ENCODE measurements at regions not wholly inside any gene's neighbourhood (a gene's known extent, or its start where the extent isn't known, plus 50 kb on each side); places are given as distances from the start of the nearest gene placed in this dataset.

- TF ChIP-seq CTCF (IDR thresholded peaks at IDR 0.05; ENCODE audit: insufficient read depth, low read length, poor library complexity, severe bottlenecking) = no peak
- DNase-seq (ENCODE audit: extremely low read depth, insufficient read length) = no peak
- Histone ChIP-seq H3K4me3 (replicated peaks; ENCODE audit: low read depth, low read length) (no peak overlapping the region), H3K27me3 (replicated peaks; ENCODE audit: control insufficient read depth, insufficient read depth, low read length) (0 out of 2 replicates have a peak, but pooled peaks cover 1% of the 10 kb centered on the region), H3K36me3 (ENCODE audit: control insufficient read depth, insufficient read depth, low read length) (no peaks in the 10 kb centered on the region)
Observed at GRCh38 chr5:158022837-158023236, 163.9 kb upstream of the CLINT1 start.

- H3K36me3 ChIP-seq (ENCODE audit: control insufficient read depth, insufficient read depth, low read length) = no peaks in the 10 kb centered on the region
- H3K4me3 ChIP-seq (replicated peaks; ENCODE audit: low read depth, low read length) = no peak overlapping the region
- 0 out of 2 replicates have a peak, but pooled peaks cover 1% of the 10 kb centered on the region for H3K27me3 ChIP-seq (replicated peaks; ENCODE audit: control insufficient read depth, insufficient read depth, low read length)
- TF ChIP-seq CTCF (IDR thresholded peaks at IDR 0.05; ENCODE audit: insufficient read depth, low read length, poor library complexity, severe bottlenecking) = no peak
- no peak for DNase-seq (ENCODE audit: extremely low read depth, insufficient read length)
Observed at GRCh38 chr5:158022393-158022792, 163.4 kb upstream of the CLINT1 start.

DNA sequence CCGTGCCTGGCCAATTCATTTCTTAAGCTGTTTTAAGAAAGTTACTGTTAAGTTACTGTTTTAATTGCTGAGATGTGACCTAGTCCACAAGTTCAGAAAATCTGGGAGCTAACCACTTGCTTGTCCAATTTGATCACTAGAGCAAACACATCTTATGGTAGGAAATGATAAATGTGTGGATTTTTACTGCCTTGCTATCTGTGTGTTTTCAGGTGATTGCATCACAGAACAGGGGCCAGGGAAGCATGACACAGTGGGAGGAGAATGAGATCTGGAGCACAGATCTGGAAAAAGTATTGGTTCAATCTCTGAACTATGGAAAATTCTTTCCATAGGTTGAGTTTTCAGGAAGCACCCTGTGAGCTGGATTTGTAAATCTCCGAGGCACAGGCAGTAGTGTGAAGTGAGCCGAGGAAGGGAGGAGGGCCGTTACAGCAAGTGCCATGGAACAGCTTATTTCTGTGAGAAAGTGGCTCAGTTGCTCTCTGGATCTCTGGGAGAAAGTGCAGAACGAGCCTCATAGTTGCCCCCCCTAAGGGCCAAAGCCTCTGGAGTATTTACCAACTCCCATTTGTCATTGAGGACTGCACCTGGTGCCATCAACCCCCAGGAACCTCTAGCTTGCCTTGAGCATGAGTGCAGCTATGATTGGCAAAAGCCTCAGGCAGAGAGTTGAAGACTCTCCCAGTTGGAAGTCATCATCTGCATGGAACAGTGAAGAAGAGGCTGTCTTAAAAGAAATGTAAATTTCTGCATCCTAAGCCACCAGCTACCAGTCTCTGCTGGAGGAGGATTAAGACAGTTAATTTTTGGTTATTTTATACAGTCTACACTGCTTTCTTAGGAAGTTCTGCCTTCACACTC lies 161.8 kb upstream of the CLINT1 start:
- no peak for TF ChIP-seq CTCF (IDR thresholded peaks at IDR 0.05; ENCODE audit: insufficient read depth, low read length, poor library complexity, severe bottlenecking)
- H3K4me3 ChIP-seq (replicated peaks; ENCODE audit: low read depth, low read length) = no peak overlapping the region
- H3K36me3 ChIP-seq (ENCODE audit: control insufficient read depth, insufficient read depth, low read length) = no peaks in the 10 kb centered on the region
- H3K27me3 ChIP-seq (replicated peaks; ENCODE audit: control insufficient read depth, insufficient read depth, low read length) = peaks cover 1% of the 10 kb centered on the region; the same call in 1 of the 2 replicates
- DNase-seq (ENCODE audit: extremely low read depth, insufficient read length) = no peak

GRCh38 chr5:158017469-158017868 lies 158.5 kb upstream of the CLINT1 start:
- TF ChIP-seq CTCF (IDR thresholded peaks at IDR 0.05; ENCODE audit: insufficient read depth, low read length, poor library complexity, severe bottlenecking) = no peak
- DNase-seq (ENCODE audit: extremely low read depth, insufficient read length) = no peak
- Histone ChIP-seq H3K36me3 (ENCODE audit: control insufficient read depth, insufficient read depth, low read length) (no peaks in the 10 kb centered on the region), H3K4me3 (replicated peaks; ENCODE audit: low read depth, low read length) (no peak overlapping the region), H3K27me3 (replicated peaks; ENCODE audit: control insufficient read depth, insufficient read depth, low read length) (no peaks in the 10 kb centered on the region; the same call in 1 of the 2 replicates)

DNA sequence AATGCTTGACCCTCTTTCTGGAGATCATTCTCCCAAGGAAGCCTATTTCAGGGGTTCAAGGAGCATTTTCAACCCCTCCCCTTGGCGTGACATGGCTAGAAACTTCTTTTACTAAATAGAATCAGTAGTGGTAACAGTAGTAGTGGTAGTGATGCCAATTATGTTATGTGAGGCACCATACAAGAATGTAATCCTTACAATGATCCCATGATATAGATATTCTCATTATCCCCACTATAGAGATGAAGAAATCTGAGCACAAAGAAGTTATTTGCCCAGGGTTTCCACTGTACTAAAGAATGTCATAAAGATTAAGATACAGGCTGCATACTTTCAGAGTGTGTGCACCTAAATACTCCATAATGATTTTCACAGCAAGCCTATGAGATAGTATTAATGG lies 155.4 kb upstream of the CLINT1 start:
- H3K4me3 ChIP-seq (replicated peaks; ENCODE audit: low read depth, low read length) = no peak overlapping the region
- no peaks in the 10 kb centered on the region for H3K36me3 ChIP-seq (ENCODE audit: control insufficient read depth, insufficient read depth, low read length)
- H3K27me3 ChIP-seq (replicated peaks; ENCODE audit: control insufficient read depth, insufficient read depth, low read length) = no peaks in the 10 kb centered on the region; the same call in none of the 2 replicates
- TF ChIP-seq CTCF (IDR thresholded peaks at IDR 0.05; ENCODE audit: insufficient read depth, low read length, poor library complexity, severe bottlenecking) = no peak
- no peak for DNase-seq (ENCODE audit: extremely low read depth, insufficient read length)

Data from GM06990 (cell line).